HT1080 (cell line): ENCODE measurements at regions not wholly inside any gene's neighbourhood (a gene's known extent, or its start where the extent isn't known, plus 50 kb on each side); places are given as distances from the start of the nearest gene placed in this dataset.
A peak's percentile ranks its signal among the peaks of the same experiment; 100 is the strongest.
"Not testable (repeated sequence)": the region's sequence is repeated elsewhere in the genome, so short reads cannot be mapped to it uniquely, and the experiment has no call there.

Experiments used
- DNase-seq: peaks from one replicate; pipeline ENCODE4 v3.0.0-alpha.2; 2015; ENCODE audit warnings: low read depth

- no peak for DNase-seq
Observed at GRCh38 chr13:38002606-38003005, 133.0 kb upstream of the TRPC4 start.

DNA sequence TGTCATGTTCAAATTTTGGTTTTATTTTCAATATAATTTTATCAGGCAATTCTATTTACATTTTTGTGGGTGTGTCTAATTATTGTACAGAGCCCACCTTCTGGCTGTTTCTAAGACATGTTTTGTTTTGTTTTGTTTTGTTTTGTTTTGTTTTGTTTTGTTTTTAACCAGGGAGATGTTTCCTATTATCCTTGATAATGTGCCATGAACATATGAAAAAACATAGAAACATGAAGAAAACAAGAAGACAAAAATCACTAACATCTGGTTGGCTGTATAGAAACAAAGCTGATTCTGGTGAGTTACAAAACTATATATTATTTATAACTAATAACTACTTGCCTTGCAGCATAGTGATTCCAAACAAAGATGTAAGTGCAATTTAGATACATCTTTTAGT is 128.1 kb upstream of the TRPC4 start:
- no peak for DNase-seq

GRCh38 chr13:37995092-37995491 is 125.5 kb upstream of the TRPC4 start:
- DNase-seq: peak; percentile 3

DNA sequence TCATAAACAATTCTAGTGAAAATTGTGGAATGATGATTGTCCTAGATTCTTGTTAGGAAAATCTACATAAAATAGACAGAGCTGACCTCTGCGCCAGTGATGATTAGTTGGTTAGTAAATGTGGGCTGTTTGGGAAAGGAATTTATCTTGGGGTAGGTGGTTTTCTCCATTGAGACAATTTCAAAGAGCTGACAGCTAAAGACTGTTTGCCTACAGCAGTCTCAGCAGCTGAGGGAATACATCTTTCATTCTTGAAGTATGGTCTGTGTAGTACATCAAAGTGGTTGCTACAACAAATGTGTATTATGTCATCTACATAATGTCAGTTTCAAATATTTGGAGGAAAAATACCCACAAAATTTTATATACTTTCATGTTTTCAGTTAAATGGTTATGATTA is 117.2 kb upstream of the TRPC4 start:
- no peak for DNase-seq

- no peak for DNase-seq
Observed at GRCh38 chr13:37985281-37985680, 115.7 kb upstream of the TRPC4 start.

DNA sequence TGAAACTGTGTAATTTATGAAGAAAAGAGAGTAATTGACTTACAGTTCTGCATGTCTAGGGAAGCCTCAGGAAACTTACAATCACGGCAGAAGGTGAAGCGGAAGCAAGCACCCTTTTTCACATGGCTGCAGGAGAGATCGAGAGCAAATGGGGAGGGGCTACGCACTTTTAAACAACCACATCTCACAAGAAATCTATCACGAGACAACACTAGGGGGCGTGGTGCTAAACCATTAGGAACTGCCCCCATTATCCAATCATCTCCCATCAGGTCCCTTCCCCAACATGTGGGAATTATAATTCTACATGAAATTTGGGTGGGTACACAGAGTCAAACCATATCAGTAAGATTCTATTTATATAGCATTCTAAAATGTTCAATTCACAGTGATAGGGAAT is 114.8 kb upstream of the TRPC4 start:
- DNase-seq: no peak

DNA sequence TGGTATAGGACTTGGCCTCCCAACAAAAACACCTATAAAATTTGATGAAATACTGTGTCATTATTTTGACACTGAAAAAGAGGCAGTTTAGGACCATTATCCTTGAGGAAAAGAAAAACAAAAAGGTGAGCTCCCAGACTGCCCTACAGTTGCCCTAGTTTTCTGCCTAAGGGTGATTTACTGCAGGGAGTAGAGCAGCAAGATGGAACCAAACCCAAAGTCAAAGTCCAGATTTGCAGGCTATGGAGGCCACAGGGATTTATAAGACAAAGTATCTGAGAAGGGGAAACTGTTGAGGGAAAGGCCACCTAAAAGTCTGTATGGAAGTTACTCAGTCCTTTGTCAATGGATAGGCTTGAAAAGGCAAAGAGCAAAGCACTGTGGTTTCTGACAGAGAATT is 112.4 kb upstream of the TRPC4 start:
- no peak for DNase-seq

GRCh38 chr13:37978680-37979079 is 109.1 kb upstream of the TRPC4 start:
- DNase-seq: no peak

- DNase-seq: no peak
Observed at GRCh38 chr13:37968555-37968954, 99.0 kb upstream of the TRPC4 start.

DNA sequence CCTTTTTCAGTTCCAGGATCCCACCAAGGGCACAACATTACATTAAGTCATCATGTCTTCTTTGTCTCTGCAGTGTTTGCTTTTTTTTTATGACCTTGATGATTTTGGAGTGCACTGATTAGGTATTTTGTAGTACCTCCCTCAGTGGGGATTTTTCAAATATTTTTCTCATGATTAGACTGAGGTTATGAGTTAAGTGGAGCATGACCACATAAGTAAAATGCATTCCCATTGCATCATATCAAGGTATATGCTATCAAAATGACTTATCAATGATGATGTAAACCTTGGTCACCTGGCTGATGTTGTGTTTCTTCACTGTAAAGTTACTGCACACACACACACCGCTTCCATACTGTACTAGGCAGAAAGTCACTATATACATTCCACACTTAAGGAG is 96.7 kb upstream of the TRPC4 start:
- DNase-seq: no peak

- no peak for DNase-seq
Observed at GRCh38 chr13:37960427-37960826, 90.9 kb upstream of the TRPC4 start.

GRCh38 chr13:37959284-37959683 is 89.7 kb upstream of the TRPC4 start:
- DNase-seq: no peak

GRCh38 chr13:37956536-37956935 is 87.0 kb upstream of the TRPC4 start:
- DNase-seq: no peak

- DNase-seq: not testable (repeated sequence)
Observed at GRCh38 chr13:37954597-37954996, 85.0 kb upstream of the TRPC4 start.

DNA sequence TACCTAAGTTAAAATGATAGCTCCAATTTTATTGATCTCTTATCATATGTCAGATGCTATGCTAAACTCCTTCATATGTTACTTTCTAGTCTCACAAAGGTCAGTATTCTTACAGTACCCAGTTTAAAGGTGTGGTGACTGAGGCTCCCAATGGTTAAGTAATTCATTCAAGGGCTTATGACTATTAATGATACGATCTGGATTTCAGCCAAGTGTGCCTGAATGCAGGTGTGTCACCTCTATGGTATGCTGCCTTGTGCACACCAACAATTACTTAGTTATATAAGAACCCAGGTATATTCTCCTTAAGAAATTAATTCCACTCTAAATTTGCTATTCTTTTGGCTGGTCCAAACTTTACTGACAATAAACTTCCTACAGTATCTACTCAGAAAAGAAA is 84.6 kb upstream of the TRPC4 start:
- peak; percentile 12 for DNase-seq

DNA sequence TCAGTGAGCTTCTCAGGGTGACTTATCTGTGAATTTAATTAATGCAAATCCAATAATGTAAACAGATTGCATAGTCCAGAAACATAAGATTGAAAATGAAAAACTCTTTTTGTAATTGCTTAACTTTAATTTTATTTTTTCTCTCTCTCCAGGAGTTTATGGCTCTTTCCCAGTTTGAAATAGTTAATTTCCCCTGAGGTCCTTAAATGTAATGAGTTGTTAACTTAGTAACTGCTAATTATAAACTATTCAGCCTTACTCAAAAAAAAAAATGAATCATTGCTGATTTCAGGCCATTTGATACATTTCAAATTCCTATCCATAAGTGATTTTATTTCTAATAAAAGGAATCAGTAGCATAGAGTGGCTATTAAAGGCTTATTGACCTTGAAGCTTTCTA is 84.1 kb upstream of the TRPC4 start:
- no peak for DNase-seq

- no peak for DNase-seq
Observed at GRCh38 chr13:37950016-37950415, 80.4 kb upstream of the TRPC4 start.

DNA sequence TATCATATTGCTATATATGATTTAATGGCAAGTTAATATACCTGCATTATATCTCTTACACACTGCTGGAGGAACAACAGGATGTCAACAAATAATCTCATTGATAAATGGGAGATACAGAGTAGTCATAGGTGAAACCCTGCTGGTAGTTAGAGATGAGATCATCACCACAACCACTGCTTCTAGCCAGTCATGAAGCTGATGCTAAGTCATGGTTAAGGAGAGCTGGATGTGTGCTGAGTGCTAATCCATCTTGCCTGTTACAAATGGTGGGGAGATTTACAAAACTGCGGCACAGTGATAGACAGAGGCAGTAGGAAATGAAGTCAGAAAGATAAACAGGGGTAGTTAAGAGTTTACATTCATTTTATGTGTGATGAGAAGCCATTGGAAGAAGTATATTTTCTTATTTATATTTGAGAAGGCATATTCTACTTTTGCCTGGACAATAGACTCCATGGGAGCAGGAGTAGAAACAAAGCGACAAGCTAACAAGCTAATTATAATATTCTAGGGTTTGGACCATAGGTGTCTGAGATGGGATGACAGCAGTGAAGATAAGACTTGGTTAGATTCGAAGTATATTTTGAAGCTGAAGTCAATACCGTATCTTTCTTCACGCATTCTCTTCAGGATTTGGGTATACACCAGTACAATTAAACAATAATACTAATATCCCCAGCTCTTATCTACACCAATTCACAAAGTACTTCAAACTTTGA is 78.0 kb upstream of the TRPC4 start:
- DNase-seq: no peak

DNA sequence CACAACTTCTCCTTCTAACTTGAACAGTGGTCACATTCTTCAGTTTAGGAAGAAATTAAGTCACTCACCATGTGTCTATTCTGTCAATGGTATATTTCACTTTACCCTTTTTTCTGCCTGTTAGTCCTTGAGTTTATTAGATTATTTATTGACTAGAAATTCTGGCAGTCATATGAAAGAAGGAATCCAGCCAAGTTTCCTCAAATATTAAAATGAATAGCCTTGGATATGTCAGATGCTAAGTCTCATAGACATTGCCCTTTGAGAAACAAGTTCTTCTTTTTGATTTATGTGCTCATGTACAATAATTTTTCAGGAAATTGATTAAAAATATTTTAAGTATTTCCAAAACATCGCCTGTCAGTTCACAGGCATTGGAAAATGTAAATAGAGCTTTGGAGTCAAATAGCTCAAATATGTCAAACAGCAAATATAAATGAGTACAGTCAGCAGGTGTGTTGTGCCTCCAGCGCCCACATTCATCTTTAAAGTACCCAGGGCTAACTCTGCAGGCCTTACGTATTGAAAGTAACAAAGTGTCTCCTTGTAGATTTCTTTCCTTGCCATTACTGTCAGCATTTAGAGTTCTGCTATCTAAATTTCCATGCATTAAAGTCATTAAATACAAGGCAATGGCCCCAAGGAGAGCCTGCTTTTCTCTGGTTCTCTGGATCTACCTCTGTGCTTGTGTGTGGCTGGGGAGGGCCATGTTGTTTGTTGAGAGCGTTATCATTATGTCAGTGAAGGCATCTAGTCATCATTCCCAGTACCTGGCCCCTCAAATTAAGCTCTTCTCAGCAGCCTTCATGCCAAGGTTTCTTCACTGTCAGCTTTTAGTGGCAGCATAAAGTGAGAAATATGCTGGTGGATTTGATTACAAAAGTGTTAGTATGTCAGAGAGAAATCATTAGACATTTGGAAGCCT is 76.3 kb upstream of the TRPC4 start:
- no peak for DNase-seq

DNA sequence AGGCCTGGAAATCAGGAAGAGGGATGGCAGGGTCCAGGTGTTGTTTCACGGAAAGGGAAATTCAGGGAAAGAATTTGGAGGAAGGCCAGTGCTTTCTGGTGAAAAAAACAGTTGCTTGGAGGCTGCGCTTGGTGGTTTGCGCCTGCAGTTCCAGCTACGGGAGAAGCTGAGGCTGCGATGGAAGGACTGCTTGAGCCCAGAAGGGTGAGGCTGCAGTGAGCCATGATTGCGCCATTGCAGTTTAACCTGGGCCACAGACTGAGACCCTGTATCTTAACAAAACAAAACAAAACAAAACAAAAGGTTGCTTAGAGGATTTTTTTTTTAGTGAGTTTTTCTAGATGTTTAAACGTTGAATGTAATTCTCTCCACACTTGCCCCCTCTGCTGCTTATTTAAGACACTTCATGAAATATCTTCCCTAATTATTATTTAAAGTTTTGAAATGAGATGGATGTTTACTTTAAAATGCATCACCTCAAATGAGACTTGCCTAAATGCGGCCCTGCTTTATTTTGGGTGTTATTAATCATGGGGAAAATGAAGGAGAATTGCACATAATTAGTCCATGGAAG is 75.4 kb upstream of the TRPC4 start:
- no peak for DNase-seq

- no peak for DNase-seq
Observed at GRCh38 chr13:37944081-37944868, 74.7 kb upstream of the TRPC4 start.

- DNase-seq: no peak
Observed at GRCh38 chr13:37942929-37943328, 73.4 kb upstream of the TRPC4 start.
